Mononuclear cell (primary cell): ENCODE measurements at regions not wholly inside any gene's neighbourhood (a gene's known extent, or its start where the extent isn't known, plus 50 kb on each side); places are given as distances from the start of the nearest gene placed in this dataset.
"Not testable (repeated sequence)": the region's sequence is repeated elsewhere in the genome, so short reads cannot be mapped to it uniquely, and the experiment has no call there.

ENCODE experiments used
- H3K27me3 ChIP-seq: 2 replicates; pipeline ENCODE4 v1.6.0; 2011; ENCODE audit warnings: low read length, control low read depth; ENCODE audit not compliant: insufficient read depth
- H3K4me1 ChIP-seq: 2 replicates; pipeline ENCODE4 v1.5.1; 2011; ENCODE audit warnings: mild to moderate bottlenecking, low read length, control low read depth; ENCODE audit not compliant: insufficient read depth
- H3K4me3 ChIP-seq: 2 replicates; pipeline ENCODE4 v1.5.1; 2011; ENCODE audit warnings: mild to moderate bottlenecking, low read length, moderate library complexity
- H3K9me3 ChIP-seq: 2 replicates; pipeline ENCODE4 v1.5.1; 2011; ENCODE audit warnings: low read depth, mild to moderate bottlenecking, control low read depth, low read length

GRCh38 chr7:149584009-149584408 is 86.4 kb upstream of the ZNF746 start:
- Histone ChIP-seq H3K9me3 (no peaks in the 10 kb centered on the region), H3K27me3 (no peaks in the 10 kb centered on the region), H3K4me3 (no peak overlapping the region), H3K4me1 (no peaks in the 10 kb centered on the region)

- Histone ChIP-seq H3K4me3 (no peak overlapping the region), H3K4me1 (no peaks in the 10 kb centered on the region), H3K9me3 (no peaks in the 10 kb centered on the region), H3K27me3 (no peaks in the 10 kb centered on the region)
Observed at GRCh38 chr7:149580328-149580727, 82.7 kb upstream of the ZNF746 start.

- H3K4me1 ChIP-seq, H3K27me3 ChIP-seq, H3K4me3 ChIP-seq, H3K9me3 ChIP-seq: not testable (repeated sequence)
Observed at GRCh38 chr7:149579365-149579764, 81.8 kb upstream of the ZNF746 start.

- not testable (repeated sequence) for H3K9me3 ChIP-seq, H3K4me1 ChIP-seq
Observed at GRCh38 chr7:149574428-149574827, 76.8 kb upstream of the ZNF746 start.

GRCh38 chr7:149573519-149573918 is 75.9 kb upstream of the ZNF746 start:
- Histone ChIP-seq H3K9me3 (peaks cover 15% of the 10 kb centered on the region), H3K4me3 (no peak overlapping the region), H3K27me3 (no peaks in the 10 kb centered on the region), H3K4me1 (no peaks in the 10 kb centered on the region)

More at GRCh38 chr7:149574428-149574827, 76.8 kb upstream of the ZNF746 start:
- H3K4me3 ChIP-seq, H3K27me3 ChIP-seq: not testable (repeated sequence)

GRCh38 chr7:149572920-149573319 is 75.3 kb upstream of the ZNF746 start:
- H3K4me1 ChIP-seq, H3K27me3 ChIP-seq, H3K4me3 ChIP-seq: not testable (repeated sequence)
- H3K9me3 ChIP-seq = peaks cover 15% of the 10 kb centered on the region

GRCh38 chr7:149570784-149571183 is 73.2 kb upstream of the ZNF746 start:
- Histone ChIP-seq H3K4me1 (no peaks in the 10 kb centered on the region), H3K9me3 (peaks cover 15% of the 10 kb centered on the region), H3K27me3 (no peaks in the 10 kb centered on the region), H3K4me3 (no peak overlapping the region)

GRCh38 chr7:149569726-149570422 is 72.3 kb upstream of the ZNF746 start:
- H3K4me1 ChIP-seq = no peaks in the 10 kb centered on the region
- H3K27me3 ChIP-seq = no peaks in the 10 kb centered on the region
- H3K9me3 ChIP-seq = peaks cover 15% of the 10 kb centered on the region
- H3K4me3 ChIP-seq = no peak overlapping the region

GRCh38 chr7:149569025-149569725 is 71.6 kb upstream of the ZNF746 start:
- Histone ChIP-seq H3K4me1 (no peaks in the 10 kb centered on the region), H3K9me3 (peaks cover 15% of the 10 kb centered on the region), H3K27me3 (no peaks in the 10 kb centered on the region), H3K4me3 (no peak overlapping the region)

GRCh38 chr7:149568218-149568617 is 70.6 kb upstream of the ZNF746 start:
- peaks cover 15% of the 10 kb centered on the region for H3K9me3 ChIP-seq
- H3K27me3 ChIP-seq = no peaks in the 10 kb centered on the region
- H3K4me3 ChIP-seq = no peak overlapping the region
- no peaks in the 10 kb centered on the region for H3K4me1 ChIP-seq

- Histone ChIP-seq H3K4me3 (no peak overlapping the region), H3K4me1 (no peaks in the 10 kb centered on the region), H3K27me3 (no peaks in the 10 kb centered on the region)
Observed at GRCh38 chr7:149566103-149566502, 68.5 kb upstream of the ZNF746 start.

GRCh38 chr7:149565096-149565382 is 67.4 kb upstream of the ZNF746 start:
- Histone ChIP-seq H3K4me3 (no peak overlapping the region), H3K4me1 (peaks cover 3% of the 10 kb centered on the region), H3K27me3 (no peaks in the 10 kb centered on the region), H3K9me3 (peaks cover 14% of the 10 kb centered on the region)

More at GRCh38 chr7:149566103-149566502, 68.5 kb upstream of the ZNF746 start:
- peaks cover 15% of the 10 kb centered on the region for H3K9me3 ChIP-seq

GRCh38 chr7:149564340-149565095 is 66.9 kb upstream of the ZNF746 start:
- Histone ChIP-seq H3K4me1 (peaks cover 8% of the 10 kb centered on the region), H3K9me3 (peaks cover 8% of the 10 kb centered on the region), H3K4me3 (no peak overlapping the region), H3K27me3 (no peaks in the 10 kb centered on the region)

GRCh38 chr7:149562602-149563001 is 65.0 kb upstream of the ZNF746 start:
- H3K27me3 ChIP-seq = no peaks in the 10 kb centered on the region
- H3K9me3 ChIP-seq = no peaks in the 10 kb centered on the region
- no peak overlapping the region for H3K4me3 ChIP-seq
- peaks cover 12% of the 10 kb centered on the region for H3K4me1 ChIP-seq

GRCh38 chr7:149561072-149561471 is 63.5 kb upstream of the ZNF746 start:
- H3K4me1 ChIP-seq = peaks cover 12% of the 10 kb centered on the region
- H3K27me3 ChIP-seq = no peaks in the 10 kb centered on the region
- H3K4me3 ChIP-seq = no peak overlapping the region
- no peaks in the 10 kb centered on the region for H3K9me3 ChIP-seq
